MCF 10A (cell line): ENCODE measurements at regions not wholly inside any gene's neighbourhood (a gene's known extent, or its start where the extent isn't known, plus 50 kb on each side); places are given as distances from the start of the nearest gene placed in this dataset.

Experiments used
- BruUV-seq: library from RNA; stranded (reverse); fragments of 400-500 nt; replicated peaks from 2 replicates; lab custom pipeline; 2021; lab: Mats Ljungman, UMichigan
- CTCF ChIA-PET: fragments of 300-600 bp; sonication (Branson Sonifier 250); formaldehyde crosslinking; extraction: SDS; loops from one replicate; lab custom pipeline; 2021; ENCODE audit warnings: antibody characterized with exemption, inconsistent platforms; lab: Yijun Ruan, JAX
- POLR2A ChIA-PET: fragments of 300-600, 350-650 bp; sonication (Branson Sonifier 250); formaldehyde crosslinking; extraction: SDS; loops from one replicate; lab custom pipeline; 2020; ENCODE audit warnings: antibody characterized with exemption, inconsistent platforms; lab: Yijun Ruan, JAX
- DNase-seq: peaks from one replicate; pipeline ENCODE4 v3.0.0-alpha.2; 2018; ENCODE audit not compliant: unreplicated experiment
- H3K27ac Mint-ChIP-seq: one replicate; pipeline ENCODE4 v1.8.0; 2022; ENCODE audit warnings: mild to moderate bottlenecking, low read depth, mixed read lengths; ENCODE audit not compliant: unreplicated experiment
- H3K27me3 Mint-ChIP-seq: one replicate; pipeline ENCODE4 v1.8.0; 2022; ENCODE audit warnings: mixed read lengths; ENCODE audit not compliant: insufficient read depth, unreplicated experiment
- H3K36me3 Mint-ChIP-seq: one replicate; pipeline ENCODE4 v1.8.0; 2022; ENCODE audit warnings: mild to moderate bottlenecking, moderate library complexity, mixed read lengths; ENCODE audit not compliant: insufficient read depth, unreplicated experiment
- H3K4me1 Mint-ChIP-seq: one replicate; pipeline ENCODE4 v1.8.0; 2022; ENCODE audit warnings: mixed read lengths; ENCODE audit not compliant: insufficient read depth, unreplicated experiment
- H3K4me3 Mint-ChIP-seq: one replicate; pipeline ENCODE4 v1.8.0; 2022; ENCODE audit warnings: mild to moderate bottlenecking, moderate library complexity, mixed read lengths; ENCODE audit not compliant: unreplicated experiment
- H3K9me3 Mint-ChIP-seq: one replicate; pipeline ENCODE4 v1.8.0; 2022; ENCODE audit warnings: mixed read lengths; ENCODE audit not compliant: unreplicated experiment
- CTCF ChIP-seq: fragments of 200-600 bp; IDR thresholded peaks from one replicate; pipeline ENCODE4 v1.8.0; 2022; ENCODE audit warnings: antibody characterized with exemption, mild to moderate bottlenecking; ENCODE audit not compliant: unreplicated experiment
- intact Hi-C: fragments of 100-400 bp; cut with micrococcal nuclease; formaldehyde crosslinking; loops from 2 replicates; pipeline ENCODE4 v1.14.1; 2022

- POLR2A ChIA-PET, result no interaction called here
- no peaks in the 10 kb centered on the region for H3K9me3 Mint-ChIP-seq
- intact Hi-C loops, result no loop called here
- H3K27me3 Mint-ChIP-seq, result no peaks in the 10 kb centered on the region
- peaks cover 5% of the 10 kb centered on the region for H3K36me3 Mint-ChIP-seq
- no peak for DNase-seq
- BruUV-seq, result no TSS peak
- H3K27ac Mint-ChIP-seq, result no peak overlapping the region
- no peaks in the 10 kb centered on the region for H3K4me1 Mint-ChIP-seq
- CTCF ChIA-PET, result interaction anchor here (0.6 kb wide), 1 partner anchor 1331 kb away, joined by 4 read pairs; no protein-coding TSS in a partner anchor
- no peak overlapping the region for H3K4me3 Mint-ChIP-seq
- no peak for TF ChIP-seq CTCF
Observed at GRCh38 chr3:15918988-15919387, 121.2 kb upstream of the ANKRD28 start.

- no TSS peak for BruUV-seq
- Mint-ChIP-seq H3K27ac (no peak overlapping the region), H3K9me3 (no peaks in the 10 kb centered on the region), H3K36me3 (peaks cover 5% of the 10 kb centered on the region), H3K4me3 (no peak overlapping the region), H3K27me3 (no peaks in the 10 kb centered on the region), H3K4me1 (no peaks in the 10 kb centered on the region)
- DNase-seq, result no peak
- no peak for TF ChIP-seq CTCF
- ChIA-PET CTCF (interaction anchor here (0.6 to 0.8 kb wide), 2 partner anchors 62 to 681 kb away, joined by 3 read pairs; no protein-coding TSS in a partner anchor), POLR2A (no interaction called here)
- intact Hi-C loops, result no loop called here
Observed at GRCh38 chr3:15919971-15920370, 122.2 kb upstream of the ANKRD28 start.

GRCh38 chr3:15923640-15924405 is 126.0 kb upstream of the ANKRD28 start:
- no peaks in the 10 kb centered on the region for H3K9me3 Mint-ChIP-seq
- DNase-seq, result peak; percentile 3
- no peaks in the 10 kb centered on the region for H3K27me3 Mint-ChIP-seq
- no TSS peak for BruUV-seq
- H3K4me1 Mint-ChIP-seq, result no peaks in the 10 kb centered on the region
- TF ChIP-seq CTCF, result no peak
- intact Hi-C loops, result no loop called here
- no peak overlapping the region for H3K4me3 Mint-ChIP-seq
- peaks cover 5% of the 10 kb centered on the region for H3K36me3 Mint-ChIP-seq
- H3K27ac Mint-ChIP-seq, result no peak overlapping the region
- POLR2A ChIA-PET, result interaction anchor here (1.1 kb wide), 1 partner anchor 98 kb away, joined by 3 read pairs; no protein-coding TSS in a partner anchor
- CTCF ChIA-PET, result interaction anchor here (0.9 to 1.2 kb wide), 2 partner anchors 9 to 12 kb away, joined by 3 read pairs; no protein-coding TSS in a partner anchor

GRCh38 chr3:15924914-15925313 is 127.1 kb upstream of the ANKRD28 start:
- H3K9me3 Mint-ChIP-seq, result no peaks in the 10 kb centered on the region
- CTCF ChIA-PET, result no interaction called here

More at GRCh38 chr3:15924914-15925313, 127.1 kb upstream of the ANKRD28 start:
- DNase-seq, result no peak
- Mint-ChIP-seq H3K4me3 (no peak overlapping the region), H3K36me3 (peaks cover 5% of the 10 kb centered on the region), H3K4me1 (no peaks in the 10 kb centered on the region), H3K27ac (no peak overlapping the region), H3K27me3 (no peaks in the 10 kb centered on the region)
- intact Hi-C loops, result no loop called here
- no peak for TF ChIP-seq CTCF
- POLR2A ChIA-PET, result interaction anchor here (0.7 kb wide), 1 partner anchor 52 kb away, joined by 3 read pairs; no protein-coding TSS in a partner anchor
- BruUV-seq, result no TSS peak
